Gastroesophageal sphincter (tissue), 4 donors: ENCODE measurements at regions not wholly inside any gene's neighbourhood (a gene's known extent, or its start where the extent isn't known, plus 50 kb on each side); places are given as distances from the start of the nearest gene placed in this dataset.

Experiments
- ATAC-seq: fragments of 150-250 bp; one replicate; pipeline ENCODE4 v1.9.1; 2016; ENCODE audit warnings: mild to moderate bottlenecking, moderate library complexity
- H3K27ac ChIP-seq, 4 donors: fragments of 200-600 bp; sonication (generic) in 3 of 4; 1 replicate in 3 of 4; 2 replicates in 1 of 4; pipeline ENCODE4 v1.5.1; 2016 to 2019
- H3K27me3 ChIP-seq: fragments of 200-600 bp; sonication (generic); one replicate; pipeline ENCODE4 v1.5.1; 2019
- H3K36me3 ChIP-seq, 2 donors: fragments of 200-600 bp; sonication (generic); one replicate each; pipeline ENCODE4 v1.5.1; 2019; ENCODE audit warnings: control low read depth in 1 of 2
- H3K4me1 ChIP-seq, 3 donors: fragments of 200-600 bp; sonication (generic); 1 replicate in 2 of 3; 2 replicates in 1 of 3; pipeline ENCODE4 v1.5.1; 2016 to 2019; ENCODE audit warnings: control low read depth in 2 of 3
- H3K4me3 ChIP-seq, 2 donors: fragments of 200-600 bp; sonication (generic); one replicate each; pipeline ENCODE4 v1.5.1; 2019; ENCODE audit warnings: mild to moderate bottlenecking in 1 of 2, moderate library complexity in 1 of 2
- H3K9me3 ChIP-seq, 3 donors: fragments of 200-600 bp; sonication (generic); one replicate each; pipeline ENCODE4 v1.5.1; 2017 to 2019; ENCODE audit warnings: control low read depth in 2 of 3
- EP300 ChIP-seq: sonication (generic); formaldehyde crosslinking; IDR thresholded peaks from one replicate; pipeline ENCODE4 v1.6.1; 2017; ENCODE audit warnings: antibody characterized with exemption, mild to moderate bottlenecking
- POLR2A ChIP-seq, 2 donors: fragments of 450-650 bp; IDR thresholded peaks; one replicate each; pipeline ENCODE4 v1.6.1; 2017; ENCODE audit warnings: antibody characterized with exemption in 2 of 2, mild to moderate bottlenecking in 2 of 2, moderate library complexity in 1 of 2
- POLR2AphosphoS5 ChIP-seq: sonication (generic); formaldehyde crosslinking; IDR thresholded peaks from one replicate; pipeline ENCODE4 v1.6.1; 2017; ENCODE audit warnings: antibody characterized with exemption
- WGBS, 2 donors: methylation state at CpG; one replicate each; pipeline ENCODE4 v1.1.5; 2018; ENCODE audit warnings: low coverage in 1 of 2; 5-methylcytosine and 5-hydroxymethylcytosine counted together
- TF ChIP-seq, protein P1 (sequence below), 4 experiments: fragments of 200-600 bp in 2 of 4; fragments of 450-650 bp in 2 of 4; sonication (generic) in 1 of 4; IDR thresholded peaks; one replicate each; pipeline ENCODE4 v1.5.1; 2017 to 2019; ENCODE audit warnings: antibody characterized with exemption in 4 of 4, mild to moderate bottlenecking in 2 of 4, moderate library complexity in 2 of 4

DNA sequence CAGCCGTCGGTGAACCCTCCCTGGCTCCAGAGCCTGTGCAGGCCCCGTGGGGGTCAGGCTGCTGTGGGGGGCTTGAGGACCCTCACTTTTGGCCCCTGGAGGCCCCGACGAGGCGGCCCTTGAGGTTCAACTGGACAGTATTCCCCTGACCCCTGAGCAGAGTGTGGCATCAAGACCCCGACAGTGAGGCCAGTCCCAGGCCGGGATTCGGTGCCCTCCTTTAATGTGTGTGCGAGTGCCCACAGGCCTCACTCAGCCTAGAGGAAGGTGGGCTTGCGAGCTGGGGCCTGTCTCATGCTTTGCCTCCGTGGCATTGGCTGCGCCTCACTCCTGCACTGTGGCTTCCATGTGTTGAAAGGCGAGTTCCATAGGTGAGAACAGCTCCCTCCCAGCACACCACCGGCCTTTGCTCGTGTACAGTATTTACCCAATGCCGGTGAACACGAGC lies 94.5 kb downstream of the METRNL start:
- WGBS, 2 donors = no CpG with 5 or more reads among the region's 18 CpGs
- ATAC-seq = no peak

GRCh38 chr17:83174362-83175118 lies 95.1 kb downstream of the METRNL start:
- ATAC-seq = peak; percentile 14
- Histone ChIP-seq H3K4me1 (no peaks in the 10 kb centered on the region), H3K9me3 (no peaks in the 10 kb centered on the region), H3K27ac (no peak overlapping the region), H3K4me3 (no peak overlapping the region), H3K36me3 (no peaks in the 10 kb centered on the region), H3K27me3 (peaks cover 16% of the 10 kb centered on the region)
- TF ChIP-seq, protein P1, sequence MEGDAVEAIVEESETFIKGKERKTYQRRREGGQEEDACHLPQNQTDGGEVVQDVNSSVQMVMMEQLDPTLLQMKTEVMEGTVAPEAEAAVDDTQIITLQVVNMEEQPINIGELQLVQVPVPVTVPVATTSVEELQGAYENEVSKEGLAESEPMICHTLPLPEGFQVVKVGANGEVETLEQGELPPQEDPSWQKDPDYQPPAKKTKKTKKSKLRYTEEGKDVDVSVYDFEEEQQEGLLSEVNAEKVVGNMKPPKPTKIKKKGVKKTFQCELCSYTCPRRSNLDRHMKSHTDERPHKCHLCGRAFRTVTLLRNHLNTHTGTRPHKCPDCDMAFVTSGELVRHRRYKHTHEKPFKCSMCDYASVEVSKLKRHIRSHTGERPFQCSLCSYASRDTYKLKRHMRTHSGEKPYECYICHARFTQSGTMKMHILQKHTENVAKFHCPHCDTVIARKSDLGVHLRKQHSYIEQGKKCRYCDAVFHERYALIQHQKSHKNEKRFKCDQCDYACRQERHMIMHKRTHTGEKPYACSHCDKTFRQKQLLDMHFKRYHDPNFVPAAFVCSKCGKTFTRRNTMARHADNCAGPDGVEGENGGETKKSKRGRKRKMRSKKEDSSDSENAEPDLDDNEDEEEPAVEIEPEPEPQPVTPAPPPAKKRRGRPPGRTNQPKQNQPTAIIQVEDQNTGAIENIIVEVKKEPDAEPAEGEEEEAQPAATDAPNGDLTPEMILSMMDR (IDR thresholded peaks at IDR 0.05) = no peak
- TF ChIP-seq EP300 = no peak
- TF ChIP-seq POLR2A (IDR thresholded peaks at IDR 0.05) = no peak
- TF ChIP-seq POLR2AphosphoS5 = no peak
- WGBS, 2 donors = 29 to 60% methylated on average over 2 to 3 of the region's 13 CpGs

More for the DNA sequence above, 94.5 kb downstream of the METRNL start:
- Histone ChIP-seq H3K27me3 (peaks cover 16% of the 10 kb centered on the region), H3K36me3 (no peaks in the 10 kb centered on the region), H3K9me3 (no peaks in the 10 kb centered on the region), H3K4me3 (no peak overlapping the region), H3K27ac (no peak overlapping the region), H3K4me1 (no peaks in the 10 kb centered on the region)
- no peak for TF ChIP-seq EP300
- no peak for TF ChIP-seq POLR2A (IDR thresholded peaks at IDR 0.05)
- TF ChIP-seq, protein P1 (IDR thresholded peaks at IDR 0.05) = no peak
- no peak for TF ChIP-seq POLR2AphosphoS5

GRCh38 chr17:83175119-83175821 lies 95.9 kb downstream of the METRNL start:
- H3K4me1 ChIP-seq = no peaks in the 10 kb centered on the region
- H3K4me3 ChIP-seq = no peak overlapping the region
- 77 to 83% methylated on average over 8 to 13 of the region's 16 CpGs for WGBS, 2 donors
- ATAC-seq = no peak
- no peaks in the 10 kb centered on the region for H3K9me3 ChIP-seq
- H3K27me3 ChIP-seq = peaks cover 12% of the 10 kb centered on the region
- H3K36me3 ChIP-seq = no peaks in the 10 kb centered on the region
- TF ChIP-seq POLR2AphosphoS5 (no peak), EP300 (no peak), POLR2A (IDR thresholded peaks at IDR 0.05) (no peak)
- TF ChIP-seq, protein P1 (IDR thresholded peaks at IDR 0.05) = no peak
- H3K27ac ChIP-seq = no peak overlapping the region

DNA sequence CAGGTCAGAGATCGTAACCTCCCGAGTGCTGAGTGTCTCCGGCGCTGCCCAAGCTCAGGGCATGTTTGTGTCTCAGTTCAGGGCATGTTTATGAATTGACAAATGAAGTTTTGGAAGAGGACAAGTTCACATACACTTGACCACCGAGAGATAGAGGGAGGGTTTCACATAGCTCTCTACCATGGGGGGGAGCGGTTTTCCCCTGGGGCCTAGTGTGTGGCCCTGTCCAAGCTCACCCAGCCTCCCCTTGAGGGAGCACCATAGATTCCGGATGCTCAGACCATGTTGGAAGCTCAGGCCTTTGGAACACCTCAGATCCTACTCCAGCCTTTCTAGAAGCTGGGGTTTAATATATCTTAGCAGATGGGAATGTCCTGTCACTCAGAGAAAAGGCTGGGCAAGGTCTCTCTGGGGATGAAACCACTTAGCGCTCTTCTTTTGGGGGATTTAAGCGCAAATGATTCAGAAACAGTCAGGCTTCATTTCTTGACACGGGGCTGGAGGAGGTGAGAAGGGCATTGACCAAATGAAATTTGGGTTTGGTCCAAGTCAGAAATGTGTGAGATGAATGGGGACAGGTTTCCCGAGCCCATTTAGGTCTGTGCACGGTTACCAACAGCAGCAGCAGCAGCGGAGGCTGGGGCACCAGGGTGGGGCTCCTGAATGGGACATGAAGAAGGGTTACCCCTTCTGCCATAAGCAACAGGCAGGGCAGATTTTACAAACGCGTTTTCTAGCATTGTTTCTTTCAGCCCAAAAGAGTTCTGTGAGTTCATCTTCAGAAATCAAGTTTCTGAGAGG lies 96.6 kb downstream of the METRNL start:
- WGBS, 2 donors = 87 to 90% methylated on average over 7 to 9 of the region's 15 CpGs
- no peak overlapping the region for H3K27ac ChIP-seq
- no peak for ATAC-seq
- peaks cover 7% of the 10 kb centered on the region for H3K27me3 ChIP-seq
- H3K36me3 ChIP-seq = no peaks in the 10 kb centered on the region
- TF ChIP-seq EP300 (no peak), POLR2AphosphoS5 (no peak), POLR2A (IDR thresholded peaks at IDR 0.05) (no peak)
- TF ChIP-seq, protein P1 (IDR thresholded peaks at IDR 0.05) = no peak
- no peaks in the 10 kb centered on the region for H3K4me1 ChIP-seq
- no peak overlapping the region for H3K4me3 ChIP-seq
- no peaks in the 10 kb centered on the region for H3K9me3 ChIP-seq
